GM18861 (cell line): ENCODE measurements at regions not wholly inside any gene's neighbourhood (a gene's known extent, or its start where the extent isn't known, plus 50 kb on each side); places are given as distances from the start of the nearest gene placed in this dataset.
"Not testable (repeated sequence)": the region's sequence is repeated elsewhere in the genome, so short reads cannot be mapped to it uniquely, and the experiment has no call there.

ENCODE experiments used
- ATAC-seq: cut with Tn5 transposase; IDR thresholded peaks from one replicate; pipeline ENCODE4 v1.9.1; 2021; ENCODE audit not compliant: unreplicated experiment

DNA sequence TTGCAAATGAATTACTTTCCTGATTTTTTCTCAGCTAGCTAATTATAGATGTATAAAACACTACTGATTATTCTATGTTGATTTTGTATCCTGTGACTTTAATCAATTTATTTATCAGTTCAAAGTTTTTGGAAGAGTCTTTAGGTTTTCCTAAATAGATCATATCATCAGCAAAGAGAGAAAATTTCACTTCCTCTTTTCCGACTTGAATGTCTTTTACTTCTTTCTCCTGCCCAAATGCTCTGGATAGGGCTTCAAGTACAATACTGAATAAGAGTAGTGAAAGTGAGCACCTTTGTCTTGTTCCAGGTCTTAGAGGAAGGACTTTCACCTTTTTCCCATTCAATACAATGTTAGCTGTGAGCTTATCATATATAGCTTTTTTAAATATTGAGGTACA is 417.9 kb downstream of the PDGFC start:
- ATAC-seq, result no peak

DNA sequence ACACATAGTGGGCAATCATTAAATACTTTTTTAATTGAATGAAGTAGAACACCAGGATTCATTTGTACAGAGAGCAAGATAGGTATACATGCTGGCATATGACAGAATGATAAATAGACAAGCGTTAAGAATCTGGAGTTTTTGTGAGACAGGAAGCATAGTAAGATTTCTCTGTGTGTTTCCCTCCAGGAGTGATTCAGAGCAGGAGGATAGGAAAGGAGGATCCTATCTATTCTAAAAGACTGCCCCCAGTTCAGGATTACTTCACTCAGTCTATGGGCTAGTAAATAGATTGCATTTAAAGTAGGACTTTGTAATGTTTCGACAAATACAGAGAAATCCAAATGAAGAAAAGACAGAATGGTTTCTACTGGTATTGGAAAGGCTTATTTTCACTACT is 423.7 kb downstream of the PDGFC start:
- no peak for ATAC-seq

DNA sequence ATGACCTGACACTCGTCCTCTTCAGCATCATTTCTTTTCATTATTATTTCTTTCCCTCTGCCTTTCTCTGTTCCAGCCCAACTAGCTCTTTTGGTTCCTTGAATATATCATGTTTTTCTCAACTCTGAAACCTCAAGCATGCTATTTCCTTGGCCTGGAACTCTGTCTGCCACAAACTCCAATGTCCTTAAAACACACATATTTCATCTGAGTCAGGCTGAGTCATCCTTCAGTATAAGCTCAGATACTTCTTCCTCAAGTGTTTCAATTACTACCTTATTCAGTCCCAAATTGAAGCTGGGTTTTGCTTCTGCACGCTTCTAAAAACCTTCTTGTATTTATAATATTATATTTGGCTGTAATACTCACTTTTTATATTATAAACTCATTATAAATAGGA is 424.2 kb downstream of the PDGFC start:
- ATAC-seq, result no peak

- ATAC-seq, result no peak
These were observed 426.4 kb downstream of the PDGFC start for GRCh38 chr4:156545003-156545785.

DNA sequence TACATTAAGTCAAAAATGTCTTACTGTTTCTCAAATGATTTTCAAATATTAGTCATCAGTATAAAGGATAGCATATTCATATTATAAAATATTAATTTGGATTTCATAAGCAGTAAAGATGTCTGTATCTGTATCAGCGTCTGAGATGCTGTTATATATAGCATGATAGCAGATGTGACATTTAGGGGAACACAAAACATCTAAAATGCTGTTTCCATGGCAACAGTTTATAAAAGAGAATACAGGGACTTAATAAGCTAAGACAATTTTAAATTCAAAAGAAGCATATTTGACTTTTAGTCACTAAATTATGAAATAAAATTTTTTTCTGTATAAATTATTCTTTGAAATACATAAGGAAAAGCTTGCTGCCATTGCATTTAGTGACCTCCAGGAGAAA is 432.2 kb downstream of the PDGFC start:
- ATAC-seq, result no peak

DNA sequence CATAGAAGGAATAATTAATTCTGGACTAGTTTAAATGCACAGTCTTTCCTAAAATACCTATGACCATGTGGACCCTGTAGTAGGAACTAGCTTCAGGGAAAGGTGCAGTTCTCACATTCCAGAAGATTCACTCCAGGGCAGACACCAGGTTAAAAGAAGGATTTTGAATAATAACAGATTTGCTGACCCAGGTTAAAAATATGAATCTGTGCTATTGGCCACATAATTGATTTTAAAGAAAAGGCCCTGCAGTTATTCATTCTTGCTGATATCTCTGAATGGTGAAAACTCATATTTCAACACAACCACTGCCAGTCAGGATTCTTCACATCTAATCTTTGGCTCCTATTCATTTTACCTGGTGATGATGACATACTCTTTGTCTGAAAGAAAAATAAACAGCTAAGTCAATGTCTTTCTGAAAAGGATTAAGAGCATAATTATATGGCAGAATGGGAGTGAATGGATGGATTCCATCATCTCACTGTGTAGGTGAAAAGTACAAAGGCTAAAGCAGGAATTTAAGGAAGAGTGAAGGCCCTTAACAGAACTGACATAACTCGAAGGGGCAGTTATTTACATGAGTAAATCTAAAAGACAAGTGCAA is 432.8 kb downstream of the PDGFC start:
- no peak for ATAC-seq

DNA sequence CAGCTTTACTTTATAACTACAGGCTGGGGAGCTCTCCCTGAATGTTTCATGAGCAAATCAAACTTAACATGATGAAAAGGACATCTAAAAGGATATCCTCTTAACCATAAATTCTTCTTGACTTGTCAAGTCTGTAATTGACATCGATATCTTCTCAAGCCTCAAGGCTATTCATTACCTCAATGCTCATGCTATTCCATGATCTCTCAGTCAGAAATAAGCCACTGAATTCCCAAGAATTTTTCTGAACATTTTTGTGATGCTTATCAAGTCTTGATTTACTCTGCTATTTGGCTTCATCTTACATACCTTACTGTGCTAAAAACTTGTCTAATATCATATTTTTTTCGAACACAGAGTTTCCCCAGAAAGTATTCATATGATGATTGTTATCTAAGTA is 433.4 kb downstream of the PDGFC start:
- ATAC-seq, result no peak

DNA sequence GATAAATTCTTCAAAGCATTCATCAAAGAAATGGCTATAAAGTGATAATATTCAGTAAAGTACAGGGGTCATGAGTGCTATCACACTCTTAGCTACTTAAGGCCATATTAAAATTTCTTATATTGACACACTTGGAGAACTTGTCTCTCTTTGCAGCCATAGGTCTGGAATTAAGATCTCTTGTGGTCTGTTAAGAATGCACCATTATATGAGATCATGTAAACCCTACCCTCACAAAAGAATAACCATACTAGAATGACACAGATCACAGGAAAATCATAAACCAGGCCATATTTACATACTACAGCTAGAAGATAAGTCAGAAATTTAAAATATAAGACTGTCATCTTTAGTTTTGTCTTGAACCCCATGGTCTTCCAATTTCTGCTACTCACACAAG is 434.3 kb downstream of the PDGFC start:
- ATAC-seq, result no peak

GRCh38 chr4:156536661-156537060 is 434.9 kb downstream of the PDGFC start:
- ATAC-seq, result no peak

GRCh38 chr4:156534205-156534604 is 437.4 kb downstream of the PDGFC start:
- ATAC-seq, result no peak

DNA sequence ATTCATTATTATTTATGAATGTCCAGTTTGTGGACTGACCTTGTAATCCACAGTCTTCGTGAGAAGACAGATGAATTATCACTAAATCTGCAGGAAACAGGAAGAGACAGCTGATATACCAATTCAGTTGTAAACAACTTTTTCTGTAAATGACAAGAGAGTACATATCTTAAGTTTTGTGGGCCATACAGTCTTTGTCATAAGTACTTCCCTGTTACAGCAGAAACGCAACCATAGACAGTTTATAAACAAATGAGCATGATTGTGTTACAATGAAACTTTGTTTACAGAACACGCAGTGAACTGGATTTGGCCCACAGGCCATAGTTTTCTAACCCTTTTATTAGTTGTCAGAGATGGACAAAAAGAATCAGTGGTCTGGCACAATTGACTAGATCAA is 443.4 kb downstream of the PDGFC start:
- no peak for ATAC-seq

- no peak for ATAC-seq
These were observed 444.2 kb downstream of the PDGFC start for GRCh38 chr4:156527237-156527993.

GRCh38 chr4:156523991-156524390 is 447.6 kb downstream of the PDGFC start:
- no peak for ATAC-seq

- no peak for ATAC-seq
These were observed 448.1 kb downstream of the PDGFC start for GRCh38 chr4:156523492-156523891.

- no peak for ATAC-seq
These were observed 450.0 kb downstream of the PDGFC start for GRCh38 chr4:156521631-156522030.

DNA sequence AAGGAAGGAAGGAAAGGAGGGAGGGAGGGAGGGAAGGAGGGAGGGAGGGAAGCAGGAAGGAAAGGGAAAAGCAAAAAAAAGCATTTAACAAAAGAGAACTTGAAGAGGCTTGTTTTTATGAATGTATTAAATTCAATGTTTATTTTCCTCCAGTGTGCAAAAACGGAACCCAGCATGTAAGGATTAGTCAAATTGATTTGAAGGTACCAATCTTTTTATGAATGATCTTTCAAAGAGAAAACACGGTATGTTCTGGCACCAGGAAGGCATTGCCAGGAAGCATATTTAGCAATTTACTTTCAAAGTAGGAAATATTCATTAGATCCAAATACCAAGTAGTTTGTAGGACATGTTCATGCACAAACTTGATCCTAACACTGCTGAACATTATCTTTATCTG is 453.6 kb downstream of the PDGFC start:
- ATAC-seq, result no peak

DNA sequence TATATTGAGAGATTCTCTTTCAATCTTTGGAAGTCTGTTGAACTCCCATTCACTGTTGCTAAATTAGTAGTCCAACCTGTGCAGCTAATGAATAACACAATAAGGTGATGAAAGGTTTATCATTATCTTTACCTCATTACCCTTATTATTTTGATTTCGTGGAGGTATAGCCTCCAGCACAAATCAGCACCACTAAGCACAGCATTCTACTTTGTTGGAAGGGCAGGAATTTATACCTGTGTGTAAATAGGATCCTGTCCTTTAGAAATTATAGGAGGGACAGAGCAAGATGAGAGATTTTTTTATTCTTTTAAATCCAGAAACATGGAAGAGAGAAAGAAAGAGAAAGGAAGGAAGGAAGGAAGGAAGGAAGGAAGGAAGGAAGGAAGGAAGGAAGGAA is 454.1 kb downstream of the PDGFC start:
- no peak for ATAC-seq

- ATAC-seq, result no peak
These were observed 454.9 kb downstream of the PDGFC start for GRCh38 chr4:156516698-156517097.

GRCh38 chr4:156515295-156515694 is 456.3 kb downstream of the PDGFC start:
- no peak for ATAC-seq

- no peak for ATAC-seq
These were observed 459.0 kb downstream of the PDGFC start for GRCh38 chr4:156512622-156513021.

DNA sequence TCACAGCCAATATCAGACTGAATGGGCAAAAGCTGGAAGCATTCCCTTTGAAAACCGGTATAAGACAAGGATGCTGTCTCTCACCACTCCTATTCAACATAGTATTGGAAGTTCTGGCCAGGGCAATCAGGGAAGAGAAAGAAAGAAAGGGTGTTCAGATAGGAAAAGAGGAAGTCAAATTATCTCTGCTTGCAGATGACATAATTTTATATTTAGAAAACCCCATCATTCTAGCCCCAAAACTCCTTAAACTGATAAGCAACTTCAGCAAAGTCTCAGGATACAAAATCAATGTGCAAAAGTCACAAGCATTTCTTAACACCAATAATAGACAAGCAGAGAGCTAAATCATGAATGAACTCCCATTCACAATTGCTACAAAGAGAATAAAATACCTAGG is 461.7 kb downstream of the PDGFC start:
- not testable (repeated sequence) for ATAC-seq

DNA sequence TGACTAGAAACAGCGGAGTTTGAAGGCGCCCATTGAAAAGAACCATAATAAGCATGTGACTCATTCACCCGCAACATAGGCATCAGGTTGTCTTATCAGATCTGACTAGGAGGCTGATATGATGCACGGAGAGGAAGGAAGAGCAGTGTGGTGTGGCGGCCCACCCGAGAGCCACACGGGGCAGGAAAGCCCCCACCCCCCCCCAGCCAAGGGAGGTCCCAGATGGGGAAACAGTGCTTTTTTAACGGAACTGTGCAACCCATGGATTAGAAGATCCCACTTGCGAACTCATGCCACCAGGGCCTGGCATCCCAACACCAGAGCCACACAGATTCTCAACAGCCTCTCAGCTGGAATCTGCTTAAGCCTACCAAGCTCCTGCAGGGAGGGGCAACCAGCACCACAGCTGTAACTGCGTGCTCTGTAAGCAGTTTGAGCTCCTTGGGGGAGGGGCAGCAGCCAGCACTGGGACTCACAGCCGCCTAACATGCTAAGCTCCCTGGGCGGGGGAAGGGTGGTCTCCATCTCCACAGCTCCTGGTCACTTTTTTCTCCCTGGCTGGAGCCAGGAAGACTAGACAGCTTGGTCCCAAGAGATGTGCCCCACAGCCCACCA is 466.2 kb downstream of the PDGFC start:
- ATAC-seq, result no peak
